Cardiac fibroblast (primary cell): ENCODE measurements at regions not wholly inside any gene's neighbourhood (a gene's known extent, or its start where the extent isn't known, plus 50 kb on each side); places are given as distances from the start of the nearest gene placed in this dataset.

Experiments
- DNase-seq, 2 donors: peaks; one replicate each; pipeline versions ENCODE4 v3.0.0 to v3.0.0-alpha.2; 2010; ENCODE audit warnings: low read depth in 2 of 2
- H3K4me3 ChIP-seq, 2 donors: replicated peaks in 1 of 2; 1 replicate in 1 of 2; 2 replicates in 1 of 2; pipeline ENCODE4 v1.5.1; 2011; ENCODE audit warnings: low read depth in 2 of 2, low read length in 2 of 2, mild to moderate bottlenecking in 2 of 2, moderate library complexity in 1 of 2
- TF ChIP-seq, protein P1 (sequence below): IDR thresholded peaks from one replicate; pipeline ENCODE4 v1.5.1; 2011; ENCODE audit warnings: low read depth, mild to moderate bottlenecking, low read length, inconsistent platforms

GRCh38 chr6:166772518-166772917 is 145.5 kb upstream of the RPS6KA2 start:
- TF ChIP-seq, protein P1, sequence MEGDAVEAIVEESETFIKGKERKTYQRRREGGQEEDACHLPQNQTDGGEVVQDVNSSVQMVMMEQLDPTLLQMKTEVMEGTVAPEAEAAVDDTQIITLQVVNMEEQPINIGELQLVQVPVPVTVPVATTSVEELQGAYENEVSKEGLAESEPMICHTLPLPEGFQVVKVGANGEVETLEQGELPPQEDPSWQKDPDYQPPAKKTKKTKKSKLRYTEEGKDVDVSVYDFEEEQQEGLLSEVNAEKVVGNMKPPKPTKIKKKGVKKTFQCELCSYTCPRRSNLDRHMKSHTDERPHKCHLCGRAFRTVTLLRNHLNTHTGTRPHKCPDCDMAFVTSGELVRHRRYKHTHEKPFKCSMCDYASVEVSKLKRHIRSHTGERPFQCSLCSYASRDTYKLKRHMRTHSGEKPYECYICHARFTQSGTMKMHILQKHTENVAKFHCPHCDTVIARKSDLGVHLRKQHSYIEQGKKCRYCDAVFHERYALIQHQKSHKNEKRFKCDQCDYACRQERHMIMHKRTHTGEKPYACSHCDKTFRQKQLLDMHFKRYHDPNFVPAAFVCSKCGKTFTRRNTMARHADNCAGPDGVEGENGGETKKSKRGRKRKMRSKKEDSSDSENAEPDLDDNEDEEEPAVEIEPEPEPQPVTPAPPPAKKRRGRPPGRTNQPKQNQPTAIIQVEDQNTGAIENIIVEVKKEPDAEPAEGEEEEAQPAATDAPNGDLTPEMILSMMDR = peak; percentile 12
- DNase-seq = no peak
- no peak overlapping the region for H3K4me3 ChIP-seq

- TF ChIP-seq, protein P1 = no peak
- H3K4me3 ChIP-seq = no peak overlapping the region
Observed at GRCh38 chr6:166771701-166772100, 144.7 kb upstream of the RPS6KA2 start.

DNA sequence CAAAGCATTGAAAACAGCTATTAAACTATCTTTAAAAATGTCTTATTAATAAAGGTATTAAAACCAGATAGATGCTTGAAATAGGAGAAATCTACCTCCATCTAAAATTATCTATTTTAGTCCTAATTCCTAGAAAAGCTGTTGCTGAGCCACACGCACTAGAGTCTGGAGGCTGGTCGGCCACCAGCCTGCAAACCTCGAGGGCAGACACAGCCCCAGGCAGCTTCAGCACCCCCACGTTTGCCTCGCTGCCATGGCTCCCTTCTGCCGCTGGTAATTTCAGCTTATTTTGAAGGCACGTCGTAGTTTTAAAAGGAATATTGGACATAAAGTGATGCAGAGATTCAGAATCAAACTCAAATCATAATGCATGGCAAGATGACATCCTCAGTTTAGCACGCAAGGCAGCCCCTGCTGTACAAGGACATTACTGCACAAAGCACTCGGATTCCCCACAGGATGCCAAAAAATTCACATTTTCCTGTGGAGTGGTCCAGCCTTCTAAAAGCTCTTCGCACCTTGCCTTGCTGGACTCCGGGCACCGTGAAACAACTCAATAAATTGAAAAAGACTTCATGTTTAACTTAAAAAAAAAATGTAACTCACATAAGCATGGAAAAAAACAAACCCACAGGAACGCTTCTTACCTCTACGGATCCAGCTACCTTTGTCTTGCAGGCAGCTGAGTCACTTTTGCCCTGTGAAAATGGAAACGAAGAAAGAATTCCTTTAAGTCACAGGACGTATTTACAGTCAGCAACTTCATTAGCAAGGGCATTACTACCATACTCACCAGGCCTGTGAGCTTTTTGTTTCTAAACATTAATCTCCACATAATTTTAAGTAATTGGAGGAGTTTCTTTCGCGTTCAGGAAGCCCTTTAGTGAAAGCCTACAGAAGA is 143.4 kb upstream of the RPS6KA2 start:
- no peak overlapping the region for H3K4me3 ChIP-seq
- TF ChIP-seq, protein P1 = peak; percentile 25
- peak in 1 of 2 donors; percentile 10 for DNase-seq

More at GRCh38 chr6:166771701-166772100, 144.7 kb upstream of the RPS6KA2 start:
- no peak for DNase-seq

DNA sequence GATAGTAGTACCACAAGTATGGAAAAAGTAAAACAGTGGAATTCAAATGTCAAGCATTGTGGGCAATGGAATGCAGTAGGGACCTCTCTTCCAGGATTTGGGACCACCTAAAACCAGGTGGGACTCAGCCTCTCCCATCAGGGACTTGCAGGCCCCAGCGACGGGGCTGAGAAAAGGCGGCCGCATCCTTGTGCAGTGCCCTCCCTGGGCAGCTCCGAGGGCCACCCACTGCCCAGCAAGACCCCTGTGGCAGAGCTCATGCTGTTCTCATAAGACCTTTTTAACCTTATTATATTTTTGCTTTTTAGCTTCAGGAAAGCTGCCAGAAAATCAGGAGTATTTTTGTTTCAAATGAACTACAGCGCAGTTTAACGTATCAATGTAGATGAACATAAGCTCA is 142.6 kb upstream of the RPS6KA2 start:
- TF ChIP-seq, protein P1 = no peak
- no peak overlapping the region for H3K4me3 ChIP-seq
- DNase-seq = no peak

GRCh38 chr6:166768761-166769160 is 141.7 kb upstream of the RPS6KA2 start:
- no peak for DNase-seq
- no peak overlapping the region for H3K4me3 ChIP-seq
- TF ChIP-seq, protein P1 = no peak

GRCh38 chr6:166767230-166767629 is 140.2 kb upstream of the RPS6KA2 start:
- DNase-seq = no peak
- H3K4me3 ChIP-seq = no peak overlapping the region
- TF ChIP-seq, protein P1 = no peak
